ENCODE measurements at regions not wholly inside any gene's neighbourhood (a gene's known extent, or its start where the extent isn't known, plus 50 kb on each side); places are given as distances from the start of the nearest gene placed in this dataset.
A peak's percentile ranks its signal among the peaks of the same experiment; 100 is the strongest.

GRCh38 chr14:53884601-53885000 is 72.0 kb downstream of the BMP4 start:
- TF ChIP-seq, protein P1, sequence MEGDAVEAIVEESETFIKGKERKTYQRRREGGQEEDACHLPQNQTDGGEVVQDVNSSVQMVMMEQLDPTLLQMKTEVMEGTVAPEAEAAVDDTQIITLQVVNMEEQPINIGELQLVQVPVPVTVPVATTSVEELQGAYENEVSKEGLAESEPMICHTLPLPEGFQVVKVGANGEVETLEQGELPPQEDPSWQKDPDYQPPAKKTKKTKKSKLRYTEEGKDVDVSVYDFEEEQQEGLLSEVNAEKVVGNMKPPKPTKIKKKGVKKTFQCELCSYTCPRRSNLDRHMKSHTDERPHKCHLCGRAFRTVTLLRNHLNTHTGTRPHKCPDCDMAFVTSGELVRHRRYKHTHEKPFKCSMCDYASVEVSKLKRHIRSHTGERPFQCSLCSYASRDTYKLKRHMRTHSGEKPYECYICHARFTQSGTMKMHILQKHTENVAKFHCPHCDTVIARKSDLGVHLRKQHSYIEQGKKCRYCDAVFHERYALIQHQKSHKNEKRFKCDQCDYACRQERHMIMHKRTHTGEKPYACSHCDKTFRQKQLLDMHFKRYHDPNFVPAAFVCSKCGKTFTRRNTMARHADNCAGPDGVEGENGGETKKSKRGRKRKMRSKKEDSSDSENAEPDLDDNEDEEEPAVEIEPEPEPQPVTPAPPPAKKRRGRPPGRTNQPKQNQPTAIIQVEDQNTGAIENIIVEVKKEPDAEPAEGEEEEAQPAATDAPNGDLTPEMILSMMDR (IDR thresholded peaks at IDR 0.05; ENCODE audit: low read depth, low read length): no peak
- no peak overlapping the region for H3K4me3 ChIP-seq (replicated peaks in 1 of 2; ENCODE audit: low read depth in 2 of 2, low read length in 2 of 2)
- no peak for DNase-seq (ENCODE audit: low read depth in 2 of 2)

DNA sequence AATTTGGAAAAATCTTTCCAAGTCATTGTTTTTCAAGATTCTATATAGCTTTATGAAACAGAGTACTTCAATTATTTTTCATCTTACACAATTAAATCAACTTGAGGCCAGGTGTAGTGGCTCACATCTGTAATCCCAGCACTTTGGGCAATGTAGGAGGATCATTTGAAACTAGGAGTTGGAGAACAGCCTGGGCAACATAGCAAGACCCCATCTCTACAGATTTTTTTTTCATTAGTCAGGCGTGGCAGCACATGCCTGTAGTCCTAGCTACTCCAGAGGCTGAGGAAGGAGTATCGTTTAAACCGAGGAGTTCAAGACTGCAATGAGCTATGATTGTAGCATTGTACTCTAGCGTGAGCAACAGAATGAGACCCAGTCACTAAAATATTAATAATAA is 72.9 kb downstream of the BMP4 start:
- TF ChIP-seq, protein P1 (IDR thresholded peaks at IDR 0.05; ENCODE audit: low read depth, low read length): no peak
- H3K4me3 ChIP-seq (replicated peaks in 1 of 2; ENCODE audit: low read depth in 2 of 2, low read length in 2 of 2): no peak overlapping the region
- no peak for DNase-seq (ENCODE audit: low read depth in 2 of 2)

DNA sequence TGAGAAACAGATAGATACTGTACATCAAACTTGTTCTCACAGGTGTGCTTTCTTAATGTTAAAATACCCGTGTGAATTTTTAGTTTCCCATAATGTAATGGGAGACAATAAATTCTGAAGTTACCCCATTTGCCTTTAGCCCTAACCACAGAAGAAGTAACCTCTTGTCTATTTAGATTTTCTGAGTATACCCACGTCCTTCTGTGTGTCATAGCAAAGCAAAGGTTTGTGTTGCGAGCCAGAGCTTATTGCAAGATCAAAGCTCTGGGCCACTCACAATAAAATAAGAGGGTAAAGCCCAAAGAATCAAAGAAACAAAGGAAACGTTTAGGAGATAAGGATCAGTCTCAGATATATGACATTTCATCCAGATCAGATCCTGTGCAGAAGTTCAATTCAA is 73.9 kb downstream of the BMP4 start:
- H3K4me3 ChIP-seq (replicated peaks in 1 of 2; ENCODE audit: low read depth in 2 of 2, low read length in 2 of 2): no peak overlapping the region
- DNase-seq (ENCODE audit: low read depth in 2 of 2): no peak
- TF ChIP-seq, protein P1 (IDR thresholded peaks at IDR 0.05; ENCODE audit: low read depth, low read length): no peak

GRCh38 chr14:53881921-53882320 is 74.7 kb downstream of the BMP4 start:
- H3K4me3 ChIP-seq (replicated peaks in 1 of 2; ENCODE audit: low read depth in 2 of 2, low read length in 2 of 2): no peak overlapping the region
- no peak for DNase-seq (ENCODE audit: low read depth in 2 of 2)
- TF ChIP-seq, protein P1 (IDR thresholded peaks at IDR 0.05; ENCODE audit: low read depth, low read length): no peak

DNA sequence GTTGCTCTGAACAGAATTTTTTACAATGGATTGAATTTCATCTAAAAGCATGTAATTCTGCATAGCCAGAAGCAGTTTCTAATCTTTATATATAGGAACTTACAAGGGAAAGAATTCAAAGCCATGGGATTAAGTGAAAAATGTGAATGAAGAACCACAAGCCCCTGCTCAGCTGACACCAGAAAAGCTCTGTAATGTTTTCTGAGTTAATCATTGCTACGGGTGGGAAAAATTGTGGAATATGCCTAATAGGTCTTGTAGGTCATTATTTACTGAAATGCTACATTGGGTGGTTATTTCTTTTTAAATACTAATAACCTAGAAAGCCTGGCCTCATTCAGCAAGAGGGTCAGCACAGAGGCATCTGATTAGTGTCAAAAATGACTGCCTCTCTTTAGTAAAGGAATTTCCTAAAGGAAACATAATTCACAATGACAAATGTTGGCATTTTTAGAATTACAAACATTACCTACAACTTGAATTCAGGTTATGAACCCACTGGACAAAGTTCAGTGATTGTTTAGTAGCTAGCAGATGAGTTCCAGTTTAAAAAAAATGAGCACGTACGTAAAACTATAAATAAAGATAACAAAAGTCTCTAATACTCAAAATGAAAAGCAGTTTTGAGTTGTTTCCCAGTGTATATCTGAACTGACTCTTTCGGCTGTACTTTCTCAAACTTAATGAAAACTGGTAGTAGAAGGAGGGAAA is 75.3 kb downstream of the BMP4 start:
- TF ChIP-seq, protein P1 (IDR thresholded peaks at IDR 0.05; ENCODE audit: low read depth, low read length): no peak
- DNase-seq (ENCODE audit: low read depth in 2 of 2): peak in 1 of 2 donors; percentile 47
- H3K4me3 ChIP-seq (replicated peaks in 1 of 2; ENCODE audit: low read depth in 2 of 2, low read length in 2 of 2): no peak overlapping the region

GRCh38 chr14:53880761-53881160 is 75.9 kb downstream of the BMP4 start:
- TF ChIP-seq, protein P1 (IDR thresholded peaks at IDR 0.05; ENCODE audit: low read depth, low read length): no peak
- DNase-seq (ENCODE audit: low read depth in 2 of 2): no peak
- H3K4me3 ChIP-seq (replicated peaks in 1 of 2; ENCODE audit: low read depth in 2 of 2, low read length in 2 of 2): no peak overlapping the region

GRCh38 chr14:53879747-53880146 is 76.9 kb downstream of the BMP4 start:
- no peak overlapping the region for H3K4me3 ChIP-seq (replicated peaks in 1 of 2; ENCODE audit: low read depth in 2 of 2, low read length in 2 of 2)
- TF ChIP-seq, protein P1 (IDR thresholded peaks at IDR 0.05; ENCODE audit: low read depth, low read length): no peak
- no peak for DNase-seq (ENCODE audit: low read depth in 2 of 2)
